CD14-positive monocyte (primary cell): ENCODE measurements at regions not wholly inside any gene's neighbourhood (a gene's known extent, or its start where the extent isn't known, plus 50 kb on each side); places are given as distances from the start of the nearest gene placed in this dataset.
A peak's percentile ranks its signal among the peaks of the same experiment; 100 is the strongest.

Source experiments
- DNase-seq, 3 donors: peaks; one replicate each; pipeline ENCODE4 v3.0.0-alpha.2; 2011 to 2022
- H2AFZ ChIP-seq: 2 replicates; pipeline ENCODE4 v1.6.0; 2012; ENCODE audit warnings: mild to moderate bottlenecking, low read depth, low read length, inconsistent platforms; ENCODE audit not compliant: insufficient read depth, poor library complexity, severe bottlenecking
- H3K27ac ChIP-seq, 2 donors: 1 replicate in 1 of 2; 2 replicates in 1 of 2; pipeline ENCODE4 v1.5.1; 2012 to 2013; ENCODE audit warnings: low read length in 2 of 2, control low read depth in 1 of 2, inconsistent platforms in 1 of 2, low read depth in 1 of 2, mild to moderate bottlenecking in 1 of 2
- H3K27me3 ChIP-seq, 2 donors: one replicate each; pipeline versions ENCODE4 v1.6.0 to v1.6.1; 2011 to 2013; ENCODE audit warnings: low read length in 2 of 2; ENCODE audit not compliant: control insufficient read depth in 2 of 2, insufficient read depth in 2 of 2
- H3K36me3 ChIP-seq, 2 donors: replicated peaks in 1 of 2; 1 replicate in 1 of 2; 2 replicates in 1 of 2; pipeline versions ENCODE4 v1.5.1 to v1.6.1; 2012 to 2013; ENCODE audit warnings: low read length in 2 of 2, control low read depth in 1 of 2, inconsistent platforms in 1 of 2, mild to moderate bottlenecking in 1 of 2; ENCODE audit not compliant: insufficient read depth in 2 of 2, control insufficient read depth in 1 of 2
- H3K4me1 ChIP-seq, 2 donors: 1 replicate in 1 of 2; 2 replicates in 1 of 2; pipeline versions ENCODE4 v1.5.1 to v1.6.1; 2012 to 2013; ENCODE audit warnings: low read length in 2 of 2, control low read depth in 1 of 2, inconsistent platforms in 1 of 2, mild to moderate bottlenecking in 1 of 2, moderate library complexity in 1 of 2; ENCODE audit not compliant: insufficient read depth in 2 of 2, control insufficient read depth in 1 of 2
- H3K4me2 ChIP-seq: replicated peaks from 2 replicates; pipeline ENCODE3; 2012; ENCODE audit warnings: low read length, moderate library complexity, mild to moderate bottlenecking; ENCODE audit not compliant: poor library complexity, severe bottlenecking; ENCODE audit errors: extremely low read depth
- H3K4me3 ChIP-seq, 3 experiments: fragments of 200-600 bp in 1 of 3; sonication (generic) in 1 of 3; replicated peaks in 1 of 3; 1 replicate in 2 of 3; 2 replicates in 1 of 3; pipeline ENCODE4 v1.5.1; 2011 to 2013; ENCODE audit warnings: low read length in 3 of 3, mild to moderate bottlenecking in 3 of 3, control low read depth in 2 of 3, low read depth in 2 of 3, inconsistent platforms in 1 of 3, moderate library complexity in 1 of 3
- H3K79me2 ChIP-seq: 2 replicates; pipeline ENCODE4 v1.6.0; 2012; ENCODE audit warnings: mild to moderate bottlenecking, control low read depth, inconsistent platforms, low read length, moderate library complexity; ENCODE audit not compliant: insufficient read depth
- H3K9ac ChIP-seq: 2 replicates; pipeline ENCODE4 v1.6.0; 2017; ENCODE audit warnings: low read length, mild to moderate bottlenecking; ENCODE audit not compliant: insufficient read depth, poor library complexity, severe bottlenecking
- H3K9me3 ChIP-seq, 2 donors: replicated peaks in 1 of 2; 1 replicate in 1 of 2; 2 replicates in 1 of 2; pipeline versions ENCODE4 v1.5.1 to v1.6.1; 2012 to 2013; ENCODE audit warnings: low read length in 2 of 2, control low read depth in 1 of 2; ENCODE audit not compliant: control insufficient read depth in 1 of 2, insufficient read depth in 1 of 2
- H4K20me1 ChIP-seq: 2 replicates; pipeline ENCODE4 v1.6.0; 2012; ENCODE audit warnings: mild to moderate bottlenecking, low read length, control low read depth, moderate library complexity; ENCODE audit not compliant: insufficient read depth
- H3K27ac Mint-ChIP-seq, 7 donors: one replicate each; pipeline ENCODE4 v1.8.0; 2020; ENCODE audit warnings: mild to moderate bottlenecking in 7 of 7, mixed read lengths in 7 of 7, moderate library complexity in 6 of 7, inconsistent platforms in 2 of 7
- H3K27me3 Mint-ChIP-seq, 3 donors: one replicate each; pipeline ENCODE4 v1.8.0; 2021 to 2022; ENCODE audit warnings: low read depth in 3 of 3, mild to moderate bottlenecking in 3 of 3, mixed read lengths in 3 of 3, moderate library complexity in 3 of 3, inconsistent platforms in 1 of 3
- H3K36me3 Mint-ChIP-seq, 2 donors: one replicate each; pipeline ENCODE4 v1.8.0; 2020; ENCODE audit warnings: mixed read lengths in 2 of 2, inconsistent platforms in 1 of 2, mild to moderate bottlenecking in 1 of 2
- H3K4me1 Mint-ChIP-seq: one replicate; pipeline ENCODE4 v1.8.0; 2020; ENCODE audit warnings: mild to moderate bottlenecking, mixed read lengths
- H3K4me3 Mint-ChIP-seq, 2 donors: one replicate each; pipeline ENCODE4 v1.8.0; 2020; ENCODE audit warnings: mild to moderate bottlenecking in 2 of 2, mixed read lengths in 2 of 2, moderate library complexity in 1 of 2
- H3K9me3 Mint-ChIP-seq, 7 donors: one replicate each; pipeline ENCODE4 v1.8.0; 2020 to 2022; ENCODE audit warnings: mixed read lengths in 7 of 7, mild to moderate bottlenecking in 6 of 7, moderate library complexity in 6 of 7, inconsistent platforms in 2 of 7
- WGBS: methylation state at CpG from one replicate; pipeline ENCODE4 v1.1.5; 2013; ENCODE audit warnings: missing lambda C conversion rate; ENCODE audit not compliant: insufficient coverage; 5-methylcytosine and 5-hydroxymethylcytosine counted together
- intact Hi-C, 2 donors: fragments of 100-400 bp; cut with micrococcal nuclease; formaldehyde crosslinking; loops; one replicate each; pipeline versions ENCODE4 v1.15.0 to v1.15.1; 2023
- TF ChIP-seq, protein P1 (sequence below): fragments of 200-600 bp; IDR thresholded peaks from one replicate; pipeline ENCODE4 v1.8.0; 2022; ENCODE audit warnings: antibody characterized with exemption, mild to moderate bottlenecking

DNA sequence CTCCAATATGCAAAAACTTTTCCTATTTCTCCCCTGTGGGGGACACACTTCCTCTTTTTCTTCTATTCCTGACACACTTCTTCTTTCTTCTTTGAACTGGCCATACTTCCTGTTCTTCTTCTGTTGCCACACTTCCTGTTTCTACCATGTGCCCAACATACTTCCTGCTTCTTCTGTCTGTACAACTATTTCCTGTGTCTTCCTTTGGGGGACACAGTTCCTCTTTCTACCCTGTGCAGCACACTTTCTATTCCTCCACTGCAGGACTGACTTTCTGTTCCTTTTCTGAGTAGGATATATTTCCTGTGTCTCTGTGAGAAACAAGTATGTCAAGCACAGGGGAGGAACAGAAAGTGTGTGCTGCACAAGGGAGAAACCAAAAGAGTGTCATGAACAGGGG, 794.7 kb downstream of the CDY2B start:
- Mint-ChIP-seq H3K27ac (no peak overlapping the region), H3K36me3 (no peaks in the 10 kb centered on the region), H3K27me3 (no peaks in the 10 kb centered on the region), H3K4me1 (no peaks in the 10 kb centered on the region), H3K4me3 (no peak overlapping the region), H3K9me3 (peaks cover 0 to 6% (median 0%) of the 10 kb centered on the region in 7 donors)
- H3K9me3 ChIP-seq, result peaks cover 0 to 64% of the 10 kb centered on the region in 2 donors
- H3K4me2 ChIP-seq, result no peak overlapping the region
- H3K27ac ChIP-seq, result no peak overlapping the region
- H4K20me1 ChIP-seq, result no peaks in the 10 kb centered on the region
- DNase-seq, result peak in 1 of 3 donors; percentile 3
- no peaks in the 10 kb centered on the region for H3K79me2 ChIP-seq
- no peak overlapping the region for H2AFZ ChIP-seq
- H3K4me1 ChIP-seq, result no peaks in the 10 kb centered on the region
- H3K9ac ChIP-seq, result no peak overlapping the region
- H3K27me3 ChIP-seq, result no peaks in the 10 kb centered on the region
- H3K36me3 ChIP-seq, result no peaks in the 10 kb centered on the region
- H3K4me3 ChIP-seq, result no peak overlapping the region
- intact Hi-C loops, result no loop called here
- TF ChIP-seq, protein P1, sequence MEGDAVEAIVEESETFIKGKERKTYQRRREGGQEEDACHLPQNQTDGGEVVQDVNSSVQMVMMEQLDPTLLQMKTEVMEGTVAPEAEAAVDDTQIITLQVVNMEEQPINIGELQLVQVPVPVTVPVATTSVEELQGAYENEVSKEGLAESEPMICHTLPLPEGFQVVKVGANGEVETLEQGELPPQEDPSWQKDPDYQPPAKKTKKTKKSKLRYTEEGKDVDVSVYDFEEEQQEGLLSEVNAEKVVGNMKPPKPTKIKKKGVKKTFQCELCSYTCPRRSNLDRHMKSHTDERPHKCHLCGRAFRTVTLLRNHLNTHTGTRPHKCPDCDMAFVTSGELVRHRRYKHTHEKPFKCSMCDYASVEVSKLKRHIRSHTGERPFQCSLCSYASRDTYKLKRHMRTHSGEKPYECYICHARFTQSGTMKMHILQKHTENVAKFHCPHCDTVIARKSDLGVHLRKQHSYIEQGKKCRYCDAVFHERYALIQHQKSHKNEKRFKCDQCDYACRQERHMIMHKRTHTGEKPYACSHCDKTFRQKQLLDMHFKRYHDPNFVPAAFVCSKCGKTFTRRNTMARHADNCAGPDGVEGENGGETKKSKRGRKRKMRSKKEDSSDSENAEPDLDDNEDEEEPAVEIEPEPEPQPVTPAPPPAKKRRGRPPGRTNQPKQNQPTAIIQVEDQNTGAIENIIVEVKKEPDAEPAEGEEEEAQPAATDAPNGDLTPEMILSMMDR, result no peak

- Histone ChIP-seq H3K27me3 (no peaks in the 10 kb centered on the region), H3K9me3 (peaks cover 0 to 93% of the 10 kb centered on the region in 2 donors), H4K20me1 (no peaks in the 10 kb centered on the region), H3K79me2 (no peaks in the 10 kb centered on the region), H3K4me1 (no peaks in the 10 kb centered on the region), H3K27ac (no peak overlapping the region), H3K36me3 (no peaks in the 10 kb centered on the region), H3K4me2 (no peak overlapping the region), H2AFZ (no peak overlapping the region), H3K9ac (no peak overlapping the region), H3K4me3 (no peak overlapping the region)
- H3K9me3 Mint-ChIP-seq, result peaks cover 0 to 37% (median 0%) of the 10 kb centered on the region in 7 donors
- WGBS, result 10% methylated on average over 2 of the region's 3 CpGs
- TF ChIP-seq, protein P1, result no peak
- H3K27me3 Mint-ChIP-seq, result no peaks in the 10 kb centered on the region
- intact Hi-C loops, result no loop called here
- peak overlapping the region in 1 of 7 donors; percentile 37 for H3K27ac Mint-ChIP-seq
- H3K4me1 Mint-ChIP-seq, result no peaks in the 10 kb centered on the region
- H3K36me3 Mint-ChIP-seq, result no peaks in the 10 kb centered on the region
- no peak overlapping the region for H3K4me3 Mint-ChIP-seq
- DNase-seq, result peak in 1 of 3 donors; percentile 11
Measured at GRCh38 chrY:17079887-17080286, 800.1 kb downstream of the CDY2B start.
